Left colon (tissue), 2 donors: ENCODE measurements at regions not wholly inside any gene's neighbourhood (a gene's known extent, or its start where the extent isn't known, plus 50 kb on each side); places are given as distances from the start of the nearest gene placed in this dataset.
"Not testable (repeated sequence)": the region's sequence is repeated elsewhere in the genome, so short reads cannot be mapped to it uniquely, and the experiment has no call there.

Experiments
- ATAC-seq: fragments of 200-7000 bp; cut with Tn5 transposase; one replicate; pipeline ENCODE4 v1.9.1; 2020; ENCODE audit warnings: mild to moderate bottlenecking, moderate library complexity
- DNase-seq, 2 donors: peaks; one replicate each; pipeline ENCODE4 v3.0.0-alpha.2; 2020
- intact Hi-C, 2 donors: fragments of 100-400 bp; cut with DNase I in 1 of 2; cut with micrococcal nuclease in 1 of 2; formaldehyde crosslinking; loops; one replicate each; pipeline versions ENCODE4 v1.11.2 to v1.14.0; 2022; cut with DNase I, micrococcal nuclease
- donor health status: DM: no; HTN: no; CAD: no.
- donor health status: DM: yes; HTN: yes; CAD: no.

- DNase-seq, intact Hi-C loops, ATAC-seq: not testable (repeated sequence)
Measured at GRCh38 chr17:21848510-21848909, 156.2 kb downstream of the KCNJ18 start.

GRCh38 chr17:21849030-21849429 lies 156.7 kb downstream of the KCNJ18 start:
- DNase-seq, intact Hi-C loops, ATAC-seq: not testable (repeated sequence)

GRCh38 chr17:21850614-21851013 lies 158.3 kb downstream of the KCNJ18 start:
- ATAC-seq, intact Hi-C loops, DNase-seq: not testable (repeated sequence)
